ENCODE measurements at regions not wholly inside any gene's neighbourhood (a gene's known extent, or its start where the extent isn't known, plus 50 kb on each side); places are given as distances from the start of the nearest gene placed in this dataset.
"Not testable (repeated sequence)": the region's sequence is repeated elsewhere in the genome, so short reads cannot be mapped to it uniquely, and the experiment has no call there.

DNA sequence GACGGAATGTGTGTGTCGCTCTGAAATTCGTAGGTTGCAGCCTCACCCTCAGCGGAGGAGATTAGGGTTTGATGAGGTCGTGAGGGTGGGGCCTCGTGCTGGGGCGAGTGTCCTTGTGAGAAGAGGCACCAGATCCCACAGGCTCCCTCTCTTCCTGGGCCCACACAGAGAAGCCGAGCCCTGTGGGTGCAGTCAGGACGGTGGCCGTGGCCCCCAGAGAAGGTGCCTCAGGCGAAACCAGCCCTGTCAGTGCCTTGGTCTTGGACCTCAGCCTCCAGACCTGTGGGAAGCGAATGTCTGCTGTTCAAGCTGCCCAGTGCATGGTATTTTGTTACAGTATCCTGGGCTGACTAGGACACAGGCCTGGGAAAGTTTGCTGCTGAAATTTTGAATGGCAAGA is 108.0 kb upstream of the ALKAL2 start:
- DNase-seq (ENCODE audit: low spot score), result no peak

DNA sequence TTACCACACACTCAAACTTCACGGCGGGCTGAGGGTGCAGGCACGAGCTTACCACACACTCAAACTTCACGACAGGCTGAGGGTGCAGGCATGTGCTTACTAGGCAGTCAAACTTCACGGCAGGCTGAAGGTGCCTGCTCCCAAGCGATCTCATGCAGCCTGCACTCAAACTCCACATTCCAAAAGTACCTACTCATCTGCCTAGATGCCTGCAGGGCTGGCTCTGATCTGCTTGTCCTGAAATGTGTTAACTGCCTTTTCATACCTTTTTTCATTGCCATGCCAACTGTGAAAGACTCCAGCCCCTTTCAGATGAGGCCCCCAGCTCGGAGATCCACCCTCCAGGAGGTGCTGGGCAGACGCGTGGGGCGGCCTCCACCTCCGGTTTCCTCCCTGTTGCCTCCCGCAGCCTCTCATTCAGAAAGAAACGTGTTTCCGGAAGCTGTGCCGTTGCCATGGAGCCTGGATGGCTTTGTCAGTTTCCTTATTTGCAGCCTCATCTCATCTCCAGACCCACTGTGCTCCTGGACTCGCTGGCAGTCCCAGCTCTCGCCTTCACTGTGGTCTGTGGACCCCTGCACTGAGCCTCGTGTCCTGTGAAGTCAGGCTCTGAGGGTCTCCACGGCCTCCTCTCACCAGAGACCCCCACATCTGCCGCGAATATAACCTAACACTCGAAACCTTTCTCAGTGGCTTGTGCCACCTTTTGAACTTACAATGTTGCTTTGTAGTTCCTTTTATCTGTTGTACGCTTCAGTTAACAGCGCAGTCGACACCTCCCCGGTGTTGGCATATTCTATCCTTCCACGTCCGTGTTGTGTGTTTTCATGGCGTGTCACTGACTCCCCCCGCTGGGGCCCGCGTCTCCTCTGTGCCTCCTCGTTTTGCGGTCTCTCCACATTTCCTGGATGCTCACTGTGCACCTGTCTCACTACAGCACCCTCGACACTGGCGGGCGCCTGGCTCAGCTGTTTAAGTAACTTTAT is 106.1 kb upstream of the ALKAL2 start:
- peak; percentile 50 for DNase-seq (ENCODE audit: low spot score)

DNA sequence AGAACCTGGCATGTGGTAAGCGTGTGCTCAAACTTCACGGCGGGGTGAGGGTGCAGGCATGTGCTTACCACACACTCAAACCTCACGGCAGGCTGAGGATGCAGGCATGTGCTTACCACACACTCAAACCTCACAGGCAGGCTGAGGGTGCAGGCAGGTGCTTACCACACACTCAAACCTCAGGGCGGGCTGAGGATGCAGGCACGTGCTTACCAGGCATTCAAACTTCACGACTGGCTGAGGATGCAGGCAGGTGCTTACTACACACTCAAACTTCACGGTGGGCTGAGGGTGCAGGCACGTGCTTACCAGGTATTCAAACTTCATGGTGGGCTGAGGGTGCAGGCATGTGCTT is 105.0 kb upstream of the ALKAL2 start:
- DNase-seq (ENCODE audit: low spot score), result no peak

DNA sequence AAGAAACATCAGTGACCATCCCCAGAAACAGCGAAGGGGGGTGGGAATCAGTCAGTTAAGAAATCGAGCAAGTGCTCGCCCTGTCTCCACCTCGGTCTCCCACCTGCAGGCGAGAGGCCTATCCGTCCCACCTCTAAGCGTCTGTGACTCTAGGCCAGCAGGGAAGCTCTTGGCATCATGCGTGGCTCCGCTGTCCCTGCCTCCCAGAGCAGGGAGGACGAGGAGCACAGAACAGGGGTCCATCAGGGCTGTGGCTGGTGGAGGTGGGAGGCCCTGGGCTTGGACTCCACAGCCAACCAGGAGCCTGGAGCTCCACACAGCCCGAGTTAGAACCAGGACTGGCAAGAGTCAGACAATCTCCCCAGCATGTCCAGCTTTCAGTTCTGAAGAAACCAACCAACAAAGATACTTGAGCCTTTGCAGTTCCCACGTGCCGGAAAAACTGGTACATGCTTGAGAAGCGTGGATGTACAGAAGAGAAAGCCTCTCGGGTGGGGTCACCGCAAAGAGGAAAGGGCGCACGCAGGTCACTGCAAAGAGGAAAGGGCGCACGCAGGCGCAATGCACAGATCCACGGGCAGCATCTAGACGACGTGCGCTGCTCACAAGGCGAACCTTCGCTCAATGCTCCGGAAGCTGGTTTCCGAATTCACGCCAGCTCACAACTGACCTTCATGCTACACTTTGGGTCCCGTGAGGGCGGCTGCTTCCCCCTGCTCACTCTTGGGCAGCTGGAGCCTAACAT is 104.5 kb upstream of the ALKAL2 start:
- no peak for DNase-seq (ENCODE audit: low spot score)

DNA sequence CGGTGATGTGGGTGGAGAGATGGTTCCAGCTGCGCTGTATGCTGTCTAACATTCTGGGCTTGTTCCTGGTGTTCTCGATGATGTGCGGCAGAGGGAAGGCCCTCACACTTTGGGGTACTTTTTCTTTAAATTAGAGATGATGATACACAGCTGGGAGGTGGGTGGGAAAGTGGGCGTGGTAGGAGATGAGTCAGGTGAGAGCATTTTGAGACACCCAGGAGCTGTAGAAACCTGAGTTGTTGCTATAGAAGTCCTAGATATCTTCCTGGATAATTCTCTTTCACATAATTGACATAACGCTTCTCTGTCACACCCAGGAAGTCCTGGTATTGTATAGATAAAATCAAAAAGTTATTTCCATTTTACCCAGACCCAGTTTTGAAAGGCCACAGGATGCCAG is 103.8 kb upstream of the ALKAL2 start:
- no peak for DNase-seq (ENCODE audit: low spot score)

DNA sequence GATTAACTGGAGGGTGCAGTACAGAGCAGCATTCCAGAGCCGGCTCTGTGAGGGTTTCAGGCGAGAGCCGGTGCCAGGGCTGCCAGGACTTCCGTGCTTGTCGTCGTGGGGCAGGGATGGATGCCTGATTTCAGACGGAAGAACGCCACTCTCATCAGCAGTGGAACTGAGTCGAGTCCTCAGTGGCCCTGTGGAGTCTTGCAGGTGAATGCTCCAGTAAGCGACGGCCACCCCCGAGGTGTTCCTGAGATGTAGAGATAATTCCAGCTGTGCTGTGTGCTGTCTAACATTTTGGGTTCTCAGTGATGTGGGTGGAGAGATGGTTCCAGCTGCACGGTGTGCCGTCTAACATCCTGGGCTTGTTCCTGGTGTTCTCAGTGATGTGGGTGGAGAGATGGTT is 103.1 kb upstream of the ALKAL2 start:
- no peak for DNase-seq (ENCODE audit: low spot score)

DNA sequence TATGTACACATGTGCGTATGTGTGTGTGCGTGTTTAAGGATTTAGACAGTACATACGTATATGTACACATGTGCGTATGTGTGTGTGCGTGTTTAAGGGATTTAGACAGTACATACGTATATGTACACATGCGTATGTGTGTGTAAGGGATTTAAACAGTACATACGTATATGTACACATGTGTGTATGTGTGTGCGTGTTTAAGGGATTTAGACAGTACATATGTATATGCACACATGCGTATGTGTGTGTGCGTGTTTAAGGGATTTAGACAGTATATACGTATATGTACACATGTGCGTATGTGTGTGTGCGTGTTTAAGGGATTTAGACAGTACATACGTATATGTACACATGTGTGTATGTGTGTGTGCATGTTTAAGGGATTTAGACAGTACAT is 102.1 kb upstream of the ALKAL2 start:
- DNase-seq (ENCODE audit: low spot score), result not testable (repeated sequence)

DNA sequence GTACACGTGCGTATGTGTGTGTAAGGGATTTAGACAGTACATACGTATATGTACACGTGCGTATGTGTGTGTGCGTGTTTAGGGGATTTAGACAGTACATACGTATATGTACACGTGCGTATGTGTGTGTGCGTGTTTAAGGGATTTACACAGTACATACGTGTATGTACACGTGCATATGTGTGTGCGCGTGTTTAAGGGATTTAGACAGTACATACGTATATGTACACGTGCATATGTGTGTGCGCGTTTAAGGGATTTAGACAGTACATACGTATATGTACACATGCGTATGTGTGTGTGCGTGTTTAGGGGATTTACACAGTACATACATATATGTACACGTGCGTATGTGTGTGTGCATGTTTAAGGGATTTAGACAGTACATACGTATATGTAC is 100.9 kb upstream of the ALKAL2 start:
- DNase-seq (ENCODE audit: low spot score), result not testable (repeated sequence)

DNA sequence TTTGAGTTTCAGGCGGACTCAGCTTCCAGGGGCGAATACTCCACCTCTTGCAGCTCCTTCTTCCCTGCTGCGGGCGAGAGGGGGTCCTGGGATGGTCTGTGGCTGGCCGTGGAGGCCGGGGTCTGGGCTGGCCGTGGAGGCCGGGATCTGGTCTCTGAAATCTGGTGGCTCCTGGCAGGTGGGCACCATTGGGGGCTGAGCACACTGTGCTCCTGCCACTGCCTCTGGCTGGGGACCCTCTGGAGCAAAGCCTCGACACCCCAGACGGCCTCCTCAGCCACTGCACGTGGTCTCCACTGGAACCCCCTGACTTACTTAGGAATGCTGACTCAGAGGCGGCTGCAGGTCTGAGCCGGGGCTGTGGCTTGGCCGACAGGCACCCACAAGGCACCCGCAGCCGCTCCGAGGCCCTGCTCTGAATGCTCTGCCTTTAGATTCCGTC is 100.1 kb upstream of the ALKAL2 start:
- no peak for DNase-seq (ENCODE audit: low spot score)

DNA sequence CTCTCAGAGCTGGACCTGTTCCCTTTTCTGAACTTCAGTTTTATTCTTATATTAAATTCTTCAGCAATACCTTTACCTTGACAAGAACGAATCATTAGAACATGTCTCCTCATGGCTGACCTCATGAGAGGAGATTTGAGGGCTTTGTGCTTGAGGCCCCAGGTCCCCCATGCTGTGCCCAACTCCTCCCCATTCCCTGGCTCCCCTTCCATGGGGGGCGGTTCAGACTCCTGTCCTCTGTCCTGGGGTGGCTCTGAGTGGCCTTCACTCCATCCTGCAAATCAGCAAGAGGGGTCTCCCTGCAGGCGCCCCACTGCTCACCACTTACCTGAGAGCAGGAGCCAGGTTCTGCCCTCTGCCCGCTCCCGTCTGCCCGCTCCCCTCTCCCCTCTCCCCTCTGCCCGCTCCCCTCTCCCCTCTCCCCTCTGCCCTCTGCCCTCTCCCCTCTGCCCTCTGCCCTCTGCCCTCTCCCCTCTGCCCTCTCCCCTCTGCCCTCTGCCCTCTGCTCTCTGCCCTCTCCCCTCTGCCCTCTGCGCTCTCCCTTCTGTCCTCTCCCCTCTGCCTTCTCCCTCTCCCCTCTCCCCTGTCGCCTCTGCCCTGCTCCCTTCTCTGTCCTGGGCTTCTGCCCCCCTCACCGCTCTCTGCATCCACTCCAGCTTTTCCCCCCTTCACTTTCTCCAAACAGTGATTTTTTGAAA is 98.7 kb upstream of the ALKAL2 start:
- DNase-seq (ENCODE audit: low spot score), result no peak

DNA sequence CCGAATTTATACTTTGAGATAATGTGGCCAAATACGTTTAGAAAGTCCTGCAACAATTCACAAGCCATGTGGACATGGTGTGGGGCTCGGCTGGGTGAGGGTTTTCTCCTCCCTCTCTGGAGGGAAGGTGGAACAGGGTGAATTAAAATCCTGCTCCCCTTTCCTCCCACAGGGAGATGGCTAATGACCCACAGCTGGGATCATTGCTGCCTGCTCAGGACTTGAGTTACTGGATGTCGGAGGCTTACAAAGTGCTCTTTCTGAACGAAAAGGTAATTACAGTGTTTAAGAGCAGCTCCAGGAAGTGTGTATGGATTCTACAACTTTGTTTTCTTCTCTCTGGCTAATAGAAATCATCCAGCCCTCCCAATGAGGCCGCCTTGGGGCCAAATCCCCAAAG is 97.9 kb upstream of the ALKAL2 start:
- no peak for DNase-seq (ENCODE audit: low spot score)

DNA sequence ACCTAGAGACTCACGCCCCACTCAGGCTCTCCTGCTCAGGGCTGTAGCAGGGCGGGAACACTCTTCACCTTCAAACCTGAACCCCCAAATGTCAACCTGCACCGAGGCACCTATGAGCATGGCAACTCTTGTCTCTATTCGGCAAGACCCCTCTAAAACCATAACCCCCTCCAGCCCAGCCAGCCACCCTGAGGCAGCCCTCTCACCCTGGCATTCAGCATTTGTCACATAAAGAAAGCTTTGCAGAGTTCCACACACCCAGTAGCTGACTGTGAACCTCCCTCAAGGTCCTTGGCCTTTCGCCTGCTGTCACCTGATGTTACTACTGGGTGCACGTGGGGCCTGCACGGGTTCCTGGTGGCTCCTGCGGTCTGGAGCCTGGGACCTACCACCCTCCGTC is 97.2 kb upstream of the ALKAL2 start:
- DNase-seq (ENCODE audit: low spot score), result no peak

DNA sequence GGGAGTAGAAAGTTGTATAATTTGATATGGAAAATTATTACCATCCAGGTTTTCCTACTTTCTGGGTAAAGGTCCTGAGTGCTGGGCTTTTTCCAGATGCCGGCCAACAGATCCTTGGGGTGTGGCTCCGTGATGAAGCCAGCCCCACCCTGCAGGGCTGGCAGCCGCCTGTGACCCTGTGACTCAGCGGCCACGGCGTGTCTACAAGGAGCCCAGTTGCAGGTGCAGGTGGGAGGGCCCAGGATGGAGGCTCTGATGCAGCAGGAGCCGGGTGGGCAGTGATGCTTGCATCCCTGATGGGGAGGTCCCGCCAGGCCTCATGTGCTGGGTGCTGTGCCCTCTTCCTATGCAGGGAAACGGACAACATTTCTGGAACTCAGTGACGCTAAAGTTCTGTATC is 96.0 kb upstream of the ALKAL2 start:
- no peak for DNase-seq (ENCODE audit: low spot score)

DNA sequence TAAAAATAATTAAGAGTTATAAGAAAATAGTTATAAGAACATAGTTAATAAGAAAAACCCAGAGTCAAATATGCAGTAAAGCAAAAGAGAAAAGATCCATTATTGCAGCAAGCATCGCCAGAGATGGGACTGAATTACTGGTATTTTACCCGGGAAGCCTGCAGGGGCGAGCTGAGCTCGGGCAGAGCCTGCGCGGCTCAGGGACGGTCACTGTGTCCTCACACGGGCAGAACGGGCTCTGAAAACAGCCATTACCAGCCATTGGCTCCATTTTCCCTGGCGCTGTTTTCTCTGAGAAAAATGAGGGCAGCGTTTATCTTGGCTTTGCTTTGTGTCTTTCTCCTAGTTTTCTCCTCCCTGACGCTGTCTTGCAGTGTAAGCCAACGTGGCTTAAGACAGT is 95.3 kb upstream of the ALKAL2 start:
- no peak for DNase-seq (ENCODE audit: low spot score)

DNA sequence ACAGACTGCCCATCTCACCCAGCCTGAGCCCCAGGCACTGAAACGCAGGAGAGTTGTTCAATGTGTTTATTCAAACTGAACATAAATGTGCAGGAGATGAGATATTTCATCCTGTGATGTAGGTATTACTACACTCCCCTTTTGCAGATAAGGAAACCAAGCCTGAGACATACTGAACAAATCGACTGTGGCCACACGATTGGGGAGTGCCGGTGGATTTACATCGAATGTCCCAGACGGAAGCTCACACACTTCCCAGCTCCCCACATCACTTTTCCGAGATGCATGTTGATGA is 94.8 kb upstream of the ALKAL2 start:
- DNase-seq (ENCODE audit: low spot score), result no peak

DNA sequence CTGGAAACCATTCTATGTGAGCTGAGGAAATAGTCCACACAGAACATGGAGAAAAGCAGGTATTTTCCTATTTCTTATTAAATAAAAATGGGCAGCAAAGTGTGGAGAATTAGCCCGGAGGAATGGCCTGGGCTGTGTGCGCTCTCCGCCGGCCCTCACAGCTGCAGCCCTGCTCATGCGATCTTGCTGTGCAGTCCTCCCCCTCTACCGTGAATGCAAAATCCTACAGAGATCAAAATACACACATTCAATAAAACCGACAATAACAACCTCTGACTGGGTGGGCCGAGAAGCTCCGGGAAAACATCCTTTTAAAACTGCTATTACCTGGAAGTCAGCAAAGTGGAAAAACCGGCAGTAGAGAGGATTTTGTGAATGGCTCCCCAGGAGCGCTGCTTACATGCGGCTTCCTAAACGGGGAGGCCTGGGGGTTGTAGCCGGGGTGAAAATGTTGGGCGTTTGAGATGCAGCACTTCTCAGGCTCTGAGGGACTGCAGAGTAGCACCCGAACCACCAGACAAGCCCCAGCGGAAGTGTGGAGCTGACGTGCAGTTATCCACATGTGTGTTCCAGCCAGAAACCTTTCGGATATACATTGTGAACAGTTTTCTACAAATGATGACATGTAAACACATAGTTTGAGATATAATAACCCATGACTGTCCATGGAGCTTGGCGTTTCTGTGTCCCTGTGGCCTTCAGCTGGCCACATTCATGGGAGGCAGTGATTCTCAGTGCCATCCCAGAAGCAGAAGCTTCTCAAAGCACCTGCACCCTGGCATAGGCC is 94.2 kb upstream of the ALKAL2 start:
- no peak for DNase-seq (ENCODE audit: low spot score)

DNA sequence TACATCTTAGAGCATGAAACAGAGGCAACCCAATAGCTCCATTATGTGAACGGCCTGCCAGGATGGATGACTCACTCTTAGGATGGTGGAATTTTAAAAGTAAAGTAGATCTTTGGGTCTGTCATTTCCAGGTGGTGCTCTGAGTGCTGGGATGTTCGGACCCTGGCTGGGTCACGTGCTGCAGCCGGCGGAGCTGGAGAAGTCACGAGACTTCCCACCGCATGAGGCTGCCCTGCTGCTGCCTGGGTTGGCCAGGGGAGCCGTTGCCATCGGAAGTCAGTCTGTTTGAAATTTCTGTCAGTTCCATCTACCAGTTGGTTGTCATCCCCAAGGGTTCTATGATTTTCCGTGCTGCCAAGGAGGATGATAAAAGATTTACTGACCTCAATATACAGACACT is 93.3 kb upstream of the ALKAL2 start:
- DNase-seq (ENCODE audit: low spot score), result no peak

DNA sequence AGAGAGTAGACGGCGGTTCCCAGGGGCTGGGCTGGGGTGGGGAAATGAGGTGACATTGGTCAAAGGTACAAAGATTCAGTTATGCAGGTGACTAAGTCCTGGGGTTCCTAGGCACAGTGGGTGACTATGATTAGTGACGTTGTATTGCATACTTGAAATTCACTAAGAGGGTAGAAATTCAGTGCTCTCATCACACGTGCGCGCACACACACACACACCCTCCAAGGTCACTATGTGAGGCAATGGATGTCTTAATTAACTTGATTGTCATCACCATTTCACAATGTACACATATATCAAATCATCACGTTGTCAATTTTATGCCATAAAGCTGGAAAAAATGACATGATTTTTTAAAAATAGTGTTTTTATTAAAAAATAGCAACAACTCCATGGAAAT is 92.9 kb upstream of the ALKAL2 start:
- DNase-seq (ENCODE audit: low spot score), result no peak

DNA sequence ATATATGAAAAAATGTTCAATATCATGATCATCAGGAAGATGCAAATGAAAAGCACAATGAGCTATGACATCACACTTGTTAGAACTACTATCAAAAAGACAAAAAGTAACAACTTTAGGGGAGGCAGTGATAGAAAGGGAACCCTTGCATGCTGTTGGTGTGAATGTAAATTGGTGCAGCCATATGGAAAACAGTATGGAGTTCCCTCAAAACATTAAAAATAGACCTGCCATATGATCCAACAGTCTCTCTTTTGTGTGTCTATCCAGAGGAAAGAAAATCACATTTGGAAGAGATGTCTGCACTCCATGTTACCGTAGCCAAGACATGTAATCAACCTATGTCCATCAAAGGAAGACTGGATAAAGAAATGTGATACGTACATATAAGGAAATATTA is 92.3 kb upstream of the ALKAL2 start:
- DNase-seq (ENCODE audit: low spot score), result no peak

DNA sequence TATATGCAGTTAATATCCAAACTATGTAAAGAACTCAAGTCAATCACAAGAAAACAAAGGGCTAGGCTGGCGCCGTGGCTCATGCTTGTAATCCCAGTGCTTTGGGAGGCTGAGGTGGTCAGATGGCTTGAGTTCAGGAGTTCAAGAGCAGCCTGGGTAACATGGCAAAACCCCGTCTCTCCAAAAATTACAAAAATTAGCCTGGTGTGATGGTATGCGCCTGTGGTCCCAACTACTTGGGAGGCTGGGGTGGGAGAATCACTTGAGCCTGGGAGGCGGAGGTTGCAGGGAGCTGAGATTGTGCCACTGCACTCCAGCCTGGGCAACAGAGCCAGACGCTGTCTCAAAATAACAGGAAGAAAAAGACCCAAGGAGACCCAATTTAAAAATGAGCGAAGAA is 91.9 kb upstream of the ALKAL2 start:
- no peak for DNase-seq (ENCODE audit: low spot score)

DNA sequence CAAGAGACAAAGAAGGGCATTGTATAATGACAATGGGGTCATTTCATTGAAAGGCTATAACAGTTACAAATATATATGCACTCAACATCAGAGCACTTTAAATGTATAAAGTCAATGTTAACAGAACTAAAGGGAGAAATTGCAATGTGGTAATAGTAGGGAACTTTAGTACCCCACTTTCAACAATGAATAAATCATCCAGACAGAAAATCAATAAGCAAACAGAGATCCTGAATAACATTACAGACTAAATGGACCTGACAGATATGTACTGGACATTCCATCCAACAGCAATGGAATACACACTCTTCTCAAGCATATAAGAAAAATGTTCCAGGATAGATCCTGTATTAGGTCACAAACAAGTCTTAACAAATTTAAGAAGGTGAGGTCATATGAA is 90.5 kb upstream of the ALKAL2 start:
- DNase-seq (ENCODE audit: low spot score), result no peak

DNA sequence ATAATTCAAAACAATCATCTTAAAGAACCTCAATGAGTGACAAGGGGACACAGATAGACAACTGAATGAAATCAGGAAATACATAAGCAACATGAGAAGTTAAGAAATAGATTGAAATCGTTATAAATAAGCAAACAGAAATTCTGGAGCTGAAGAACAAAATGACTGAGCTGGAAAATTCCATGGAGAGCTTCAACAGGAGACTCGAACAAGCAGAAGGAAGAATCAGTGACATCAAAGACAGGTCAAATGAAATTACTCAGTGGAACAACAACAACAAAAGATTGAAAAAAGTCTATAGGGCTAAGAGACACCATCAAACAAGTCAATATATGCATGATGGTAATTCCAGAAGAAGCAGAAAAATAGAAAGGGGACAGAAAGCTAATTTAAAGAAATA is 89.5 kb upstream of the ALKAL2 start:
- no peak for DNase-seq (ENCODE audit: low spot score)

All from CD4-positive, alpha-beta T cell treated with Interleukin-15 for 4 hours (primary cell).